Thyroid gland (tissue), 4 donors: ENCODE measurements at regions not wholly inside any gene's neighbourhood (a gene's known extent, or its start where the extent isn't known, plus 50 kb on each side); places are given as distances from the start of the nearest gene placed in this dataset.

Source experiments
- DNase-seq, 2 donors: peaks; one replicate each; pipeline ENCODE4 v3.0.0-alpha.2; 2019
- H3K27ac ChIP-seq, 3 donors: fragments of 200-600 bp; sonication (generic); 1 replicate in 2 of 3; 2 replicates in 1 of 3; pipeline ENCODE4 v1.5.1; 2016 to 2019; ENCODE audit warnings: mild to moderate bottlenecking in 1 of 3, moderate library complexity in 1 of 3
- H3K27me3 ChIP-seq: fragments of 200-600 bp; sonication (generic); one replicate; pipeline ENCODE4 v1.5.1; 2019
- H3K36me3 ChIP-seq, 2 donors: fragments of 200-600 bp; sonication (generic); one replicate each; pipeline ENCODE4 v1.5.1; 2016 to 2019
- H3K4me1 ChIP-seq, 2 donors: fragments of 200-600 bp; sonication (generic); one replicate each; pipeline ENCODE4 v1.5.1; 2017 to 2019
- H3K4me3 ChIP-seq, 3 donors: fragments of 200-600 bp; sonication (generic); replicated peaks in 1 of 3; 1 replicate in 2 of 3; 2 replicates in 1 of 3; pipeline ENCODE4 v1.5.1; 2016; ENCODE audit warnings: mild to moderate bottlenecking in 1 of 3
- H3K9me3 ChIP-seq: fragments of 200-600 bp; sonication (generic); one replicate; pipeline ENCODE4 v1.5.1; 2017
- POLR2A ChIP-seq, 2 donors: fragments of 450-650 bp; IDR thresholded peaks; one replicate each; pipeline ENCODE4 v1.6.1; 2017; ENCODE audit warnings: antibody characterized with exemption in 2 of 2, mild to moderate bottlenecking in 2 of 2, moderate library complexity in 1 of 2
- WGBS, 2 donors: methylation state at CpG; one replicate each; pipeline ENCODE4 v1.1.5; 2017; 5-methylcytosine and 5-hydroxymethylcytosine counted together
- intact Hi-C: fragments of 100-400 bp; cut with DNase I; formaldehyde crosslinking; loops from one replicate; pipeline ENCODE4 v1.15.1; 2023
- TF ChIP-seq, protein P1 (sequence below), 6 experiments: fragments of 200-600 bp in 3 of 6; fragments of 450-650 bp in 3 of 6; sonication (generic) in 3 of 6; IDR thresholded peaks; one replicate each; pipeline ENCODE4 v1.5.1; 2016 to 2019; ENCODE audit warnings: antibody characterized with exemption in 6 of 6, mild to moderate bottlenecking in 2 of 6, inconsistent platforms in 1 of 6, moderate library complexity in 1 of 6

DNA sequence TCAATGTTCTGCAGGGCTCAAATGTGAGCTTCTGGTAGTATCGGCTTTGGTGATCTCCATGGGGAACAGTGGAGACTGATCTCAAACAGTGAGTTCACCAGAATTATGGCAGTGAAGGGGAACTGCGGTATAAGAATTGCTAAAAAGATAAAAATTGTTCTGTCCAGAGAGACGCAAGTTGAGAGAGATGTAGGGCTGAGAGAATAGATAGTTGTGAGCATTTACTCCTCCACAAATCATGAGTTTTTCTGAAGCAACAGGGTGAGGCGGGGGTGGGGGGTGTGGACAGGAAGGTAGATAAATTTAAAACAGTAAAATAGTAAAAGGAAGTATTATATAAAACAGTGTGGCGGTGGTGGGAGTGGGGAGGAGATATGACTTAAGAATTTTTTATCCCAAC, 98.6 kb upstream of the NEDD9 start:
- no peak overlapping the region for H3K4me3 ChIP-seq
- no peak for DNase-seq
- H3K27me3 ChIP-seq = no peaks in the 10 kb centered on the region
- WGBS, 2 donors = 83 to 89% methylated on average over 5 of the region's 5 CpGs
- peaks cover 0 to 4% of the 10 kb centered on the region in 2 donors for H3K4me1 ChIP-seq
- no peaks in the 10 kb centered on the region for H3K9me3 ChIP-seq
- intact Hi-C loops = no loop called here
- no peak overlapping the region for H3K27ac ChIP-seq
- no peaks in the 10 kb centered on the region for H3K36me3 ChIP-seq
- TF ChIP-seq, protein P1, sequence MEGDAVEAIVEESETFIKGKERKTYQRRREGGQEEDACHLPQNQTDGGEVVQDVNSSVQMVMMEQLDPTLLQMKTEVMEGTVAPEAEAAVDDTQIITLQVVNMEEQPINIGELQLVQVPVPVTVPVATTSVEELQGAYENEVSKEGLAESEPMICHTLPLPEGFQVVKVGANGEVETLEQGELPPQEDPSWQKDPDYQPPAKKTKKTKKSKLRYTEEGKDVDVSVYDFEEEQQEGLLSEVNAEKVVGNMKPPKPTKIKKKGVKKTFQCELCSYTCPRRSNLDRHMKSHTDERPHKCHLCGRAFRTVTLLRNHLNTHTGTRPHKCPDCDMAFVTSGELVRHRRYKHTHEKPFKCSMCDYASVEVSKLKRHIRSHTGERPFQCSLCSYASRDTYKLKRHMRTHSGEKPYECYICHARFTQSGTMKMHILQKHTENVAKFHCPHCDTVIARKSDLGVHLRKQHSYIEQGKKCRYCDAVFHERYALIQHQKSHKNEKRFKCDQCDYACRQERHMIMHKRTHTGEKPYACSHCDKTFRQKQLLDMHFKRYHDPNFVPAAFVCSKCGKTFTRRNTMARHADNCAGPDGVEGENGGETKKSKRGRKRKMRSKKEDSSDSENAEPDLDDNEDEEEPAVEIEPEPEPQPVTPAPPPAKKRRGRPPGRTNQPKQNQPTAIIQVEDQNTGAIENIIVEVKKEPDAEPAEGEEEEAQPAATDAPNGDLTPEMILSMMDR (IDR thresholded peaks at IDR 0.05) = no peak
- TF ChIP-seq POLR2A (IDR thresholded peaks at IDR 0.05) = no peak

DNA sequence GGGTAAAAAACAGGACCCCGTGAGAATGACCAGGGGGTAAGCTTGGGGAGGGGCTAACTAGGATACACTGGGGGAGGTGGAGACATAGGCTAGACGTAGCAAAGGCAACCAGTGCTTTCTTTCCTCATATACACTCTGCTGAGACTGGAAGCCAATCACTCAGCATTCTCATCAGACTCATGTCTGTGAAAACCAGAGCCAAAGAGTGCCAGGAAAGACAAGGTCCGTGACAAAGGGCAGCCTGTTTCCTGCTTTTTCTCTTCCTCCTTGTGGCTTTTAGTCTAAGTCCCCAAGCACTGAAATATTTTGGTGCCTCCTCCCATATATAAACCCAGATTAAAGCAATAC, 97.9 kb upstream of the NEDD9 start:
- Histone ChIP-seq H3K27me3 (no peaks in the 10 kb centered on the region), H3K4me3 (no peak overlapping the region), H3K27ac (no peak overlapping the region), H3K4me1 (peaks cover 0 to 4% of the 10 kb centered on the region in 2 donors), H3K9me3 (no peaks in the 10 kb centered on the region), H3K36me3 (no peaks in the 10 kb centered on the region)
- 67 to 75% methylated on average over 3 of the region's 3 CpGs for WGBS, 2 donors
- intact Hi-C loops = no loop called here
- TF ChIP-seq, protein P1 (IDR thresholded peaks at IDR 0.05) = no peak
- TF ChIP-seq POLR2A (IDR thresholded peaks at IDR 0.05) = no peak
- no peak for DNase-seq

DNA sequence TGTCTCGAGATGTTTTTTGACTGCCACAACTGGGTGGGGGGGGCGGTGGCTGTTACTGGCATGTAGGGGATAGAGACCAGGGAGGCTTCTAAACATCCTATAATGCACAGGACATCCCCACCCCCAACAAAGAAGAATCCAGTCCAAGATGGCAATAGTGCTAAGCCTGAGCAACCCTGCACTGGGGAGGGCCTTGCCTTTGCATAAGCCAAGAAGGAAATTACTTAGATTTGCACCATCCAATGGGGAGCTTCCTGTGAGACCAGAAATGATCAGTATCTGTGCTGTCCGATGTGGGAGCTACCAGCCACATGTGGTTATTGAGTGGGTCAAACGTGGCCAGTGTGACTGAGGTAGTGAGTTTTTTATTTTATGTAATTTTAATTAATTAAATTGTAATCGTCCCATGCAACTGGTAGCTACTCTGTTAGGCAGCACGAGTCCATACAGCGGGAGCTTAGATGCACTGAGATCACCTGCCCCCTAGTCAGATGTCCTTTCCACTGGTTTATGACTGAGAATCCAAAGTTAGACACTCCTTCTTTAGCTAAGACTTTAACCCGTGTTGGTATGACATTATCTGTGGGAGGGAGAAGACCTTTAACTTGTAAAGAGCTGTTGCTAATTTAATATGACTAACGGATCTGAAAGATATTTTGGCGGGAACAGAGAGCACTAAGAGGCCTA, 97.4 kb upstream of the NEDD9 start:
- no peak overlapping the region for H3K27ac ChIP-seq
- no peak overlapping the region for H3K4me3 ChIP-seq
- intact Hi-C loops = no loop called here
- DNase-seq = no peak
- H3K36me3 ChIP-seq = no peaks in the 10 kb centered on the region
- TF ChIP-seq, protein P1 (IDR thresholded peaks at IDR 0.05) = no peak
- TF ChIP-seq POLR2A (IDR thresholded peaks at IDR 0.05) = no peak
- no peaks in the 10 kb centered on the region for H3K27me3 ChIP-seq
- no peaks in the 10 kb centered on the region for H3K9me3 ChIP-seq
- 86 to 87% methylated on average over 10 of the region's 10 CpGs for WGBS, 2 donors
- peaks cover 0 to 4% of the 10 kb centered on the region in 2 donors for H3K4me1 ChIP-seq

DNA sequence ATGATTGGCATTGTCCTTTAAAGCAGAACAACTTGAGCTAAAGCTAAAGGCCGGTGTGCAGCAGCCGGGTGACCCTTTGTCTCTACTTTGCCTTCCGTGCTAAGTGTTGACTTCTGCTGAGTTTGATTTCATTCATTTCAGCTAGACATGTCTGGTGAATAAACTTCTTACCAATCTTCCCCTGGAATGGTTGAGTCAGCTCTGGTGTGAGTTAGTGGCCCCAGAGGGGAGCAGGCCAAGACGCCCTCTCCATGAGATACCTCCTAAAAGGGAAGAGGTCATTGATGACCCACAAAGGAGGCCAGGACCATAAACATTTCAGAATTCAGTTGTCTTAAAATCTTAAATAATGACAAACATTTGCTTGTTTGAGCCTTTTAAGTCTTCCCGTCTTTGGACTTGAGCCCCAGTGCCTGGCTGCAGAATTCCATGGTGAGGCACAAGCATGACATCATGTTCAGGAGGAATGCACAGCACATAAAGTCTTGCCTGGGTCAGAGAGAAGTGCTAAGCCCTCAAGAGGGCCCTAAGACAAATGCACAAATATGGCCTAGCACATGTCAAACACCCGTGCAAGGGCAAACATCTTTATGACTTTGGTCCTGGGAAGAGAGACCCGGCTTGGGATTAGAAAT, 96.3 kb upstream of the NEDD9 start:
- intact Hi-C loops = no loop called here
- H3K9me3 ChIP-seq = no peaks in the 10 kb centered on the region
- H3K27ac ChIP-seq = no peak overlapping the region
- DNase-seq = no peak
- H3K4me3 ChIP-seq = no peak overlapping the region
- peaks cover 0 to 4% of the 10 kb centered on the region in 2 donors for H3K4me1 ChIP-seq
- H3K27me3 ChIP-seq = no peaks in the 10 kb centered on the region
- no peaks in the 10 kb centered on the region for H3K36me3 ChIP-seq
- TF ChIP-seq POLR2A (IDR thresholded peaks at IDR 0.05) = no peak
- TF ChIP-seq, protein P1 (IDR thresholded peaks at IDR 0.05) = no peak
- WGBS, 2 donors = 82 to 95% methylated on average over 7 of the region's 7 CpGs

DNA sequence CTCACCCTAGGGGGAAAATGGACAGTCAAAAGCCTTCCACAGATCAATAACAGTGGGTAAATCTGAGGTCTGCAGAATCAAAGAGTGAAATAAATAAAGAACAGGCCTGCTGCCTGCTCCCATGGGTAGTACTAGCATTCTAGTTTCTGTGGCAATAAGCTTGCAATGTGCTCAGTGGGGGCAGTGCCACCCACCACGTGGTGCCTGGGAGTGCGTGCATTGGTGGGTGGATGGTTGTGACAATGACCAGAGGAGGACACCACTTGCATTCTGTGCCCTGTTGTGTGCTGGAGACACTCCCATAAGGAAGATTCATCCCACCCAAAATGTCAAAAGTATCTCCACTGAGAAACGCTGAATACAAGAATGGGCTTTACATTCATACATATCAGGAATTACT, 95.5 kb upstream of the NEDD9 start:
- intact Hi-C loops = no loop called here
- Histone ChIP-seq H3K4me1 (peaks cover 0 to 4% of the 10 kb centered on the region in 2 donors), H3K27ac (no peak overlapping the region), H3K27me3 (no peaks in the 10 kb centered on the region), H3K4me3 (no peak overlapping the region), H3K36me3 (no peaks in the 10 kb centered on the region), H3K9me3 (no peaks in the 10 kb centered on the region)
- 96 to 100% methylated on average over 2 to 3 of the region's 3 CpGs for WGBS, 2 donors
- TF ChIP-seq, protein P1 (IDR thresholded peaks at IDR 0.05) = no peak
- no peak for TF ChIP-seq POLR2A (IDR thresholded peaks at IDR 0.05)
- DNase-seq = no peak
